GM18526 (cell line): ENCODE measurements at regions not wholly inside any gene's neighbourhood (a gene's known extent, or its start where the extent isn't known, plus 50 kb on each side); places are given as distances from the start of the nearest gene placed in this dataset.

Experiments
- POLR2A ChIP-seq: IDR thresholded peaks from 3 replicates; pipeline ENCODE4 v1.6.1; 2011; ENCODE audit not compliant: insufficient read length; ENCODE audit errors: extremely low read depth

DNA sequence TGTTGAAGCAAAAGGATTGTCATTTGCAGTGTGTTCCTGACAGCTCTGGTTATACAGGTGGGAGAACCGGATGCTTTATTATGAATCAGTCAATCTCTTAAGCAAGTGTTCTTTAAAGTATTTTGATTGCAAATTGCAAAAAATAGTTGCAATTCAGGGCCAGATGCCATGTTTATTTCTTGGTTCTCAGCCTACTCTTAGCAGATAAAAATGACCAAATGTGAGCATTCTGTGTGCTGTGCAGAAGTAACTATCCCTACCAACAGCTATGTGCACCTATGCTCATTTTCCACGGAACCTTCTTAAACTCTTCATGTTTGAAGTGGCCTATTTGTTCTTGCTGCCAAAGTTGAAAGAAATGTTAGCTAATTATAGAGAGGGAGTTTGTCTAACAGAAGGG, 262.3 kb upstream of the RASGRP1 start:
- TF ChIP-seq POLR2A: no peak

DNA sequence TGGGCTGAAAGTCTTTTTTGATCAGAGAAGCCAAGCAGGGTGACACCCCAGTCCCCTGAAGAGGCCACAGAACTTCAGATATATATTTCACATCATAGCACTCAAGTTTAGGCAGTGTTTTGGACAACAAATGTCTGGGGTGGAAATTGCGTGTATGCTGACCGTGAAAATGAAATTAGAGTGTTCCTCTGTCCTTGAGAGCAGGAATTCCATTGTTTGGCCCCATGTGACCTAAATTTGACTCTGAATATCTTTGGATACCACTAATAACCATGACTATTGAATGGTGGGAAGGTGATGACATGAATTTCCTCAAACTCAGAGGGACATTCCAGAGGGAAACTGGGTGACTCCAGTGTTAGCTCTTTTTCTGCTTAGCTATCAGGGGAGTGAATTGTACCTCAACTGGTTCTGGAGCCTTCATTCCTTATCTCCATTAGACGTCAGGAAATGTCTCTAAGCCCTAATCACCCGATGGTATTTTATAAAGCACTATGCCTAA, 263.5 kb upstream of the RASGRP1 start:
- no peak for TF ChIP-seq POLR2A

DNA sequence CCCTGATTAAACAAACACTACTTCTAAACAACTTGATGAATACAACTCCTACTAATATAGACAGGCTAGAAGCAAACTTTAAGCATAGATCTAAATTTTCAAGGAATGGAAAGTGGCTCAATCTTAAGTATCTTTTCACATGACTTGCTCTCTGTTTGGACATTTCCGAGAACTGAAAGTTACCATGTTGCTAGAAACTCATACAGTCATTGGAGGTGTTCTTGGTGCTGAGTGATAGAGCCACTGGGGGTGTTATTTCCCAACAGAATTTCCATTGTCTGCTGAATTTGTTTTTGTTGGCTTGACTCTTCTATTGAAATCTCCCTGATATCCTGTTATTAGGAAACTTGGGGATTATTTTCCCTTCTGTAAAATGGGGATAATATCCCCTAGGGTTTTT, 264.5 kb upstream of the RASGRP1 start:
- no peak for TF ChIP-seq POLR2A

DNA sequence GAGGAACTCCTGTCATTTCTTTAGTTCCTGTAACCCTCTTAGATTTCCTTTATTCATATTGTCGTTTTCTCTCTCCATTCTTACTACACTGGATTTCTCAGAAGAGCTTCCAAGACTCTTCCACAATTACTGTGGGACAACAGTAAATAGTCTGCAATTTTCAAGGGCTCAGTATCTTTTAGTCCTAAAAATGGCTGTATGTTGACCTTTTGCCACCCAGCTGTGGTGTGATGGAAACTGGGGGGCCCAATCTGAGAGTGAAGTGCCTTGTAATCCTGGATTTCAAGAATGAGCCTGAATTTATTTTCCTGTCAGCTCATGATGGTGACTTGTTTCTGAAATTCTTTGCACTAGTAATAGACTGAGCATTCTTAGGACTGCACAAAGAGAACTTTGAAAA, 277.6 kb upstream of the RASGRP1 start:
- no peak for TF ChIP-seq POLR2A

DNA sequence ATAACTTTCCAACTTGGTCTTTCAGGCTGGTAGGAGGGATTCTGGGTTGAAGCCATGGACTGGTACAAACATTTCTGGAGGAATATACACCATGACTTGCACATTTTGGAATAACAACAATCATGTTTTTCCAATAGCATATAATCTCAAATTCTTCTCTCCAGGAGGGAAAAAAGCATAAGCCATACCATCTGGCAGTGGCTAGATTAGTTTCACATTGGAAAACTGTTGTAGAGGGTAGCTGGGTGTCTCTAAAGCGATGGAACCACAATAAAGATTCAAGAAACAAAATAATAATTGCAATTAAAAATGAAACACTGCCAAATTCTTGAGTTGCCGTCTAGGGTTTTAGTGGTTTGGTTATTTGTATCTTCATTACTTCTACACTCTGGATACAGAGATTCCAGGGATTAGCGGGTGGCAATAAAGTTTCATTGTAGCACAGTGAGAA, 278.5 kb upstream of the RASGRP1 start:
- no peak for TF ChIP-seq POLR2A

DNA sequence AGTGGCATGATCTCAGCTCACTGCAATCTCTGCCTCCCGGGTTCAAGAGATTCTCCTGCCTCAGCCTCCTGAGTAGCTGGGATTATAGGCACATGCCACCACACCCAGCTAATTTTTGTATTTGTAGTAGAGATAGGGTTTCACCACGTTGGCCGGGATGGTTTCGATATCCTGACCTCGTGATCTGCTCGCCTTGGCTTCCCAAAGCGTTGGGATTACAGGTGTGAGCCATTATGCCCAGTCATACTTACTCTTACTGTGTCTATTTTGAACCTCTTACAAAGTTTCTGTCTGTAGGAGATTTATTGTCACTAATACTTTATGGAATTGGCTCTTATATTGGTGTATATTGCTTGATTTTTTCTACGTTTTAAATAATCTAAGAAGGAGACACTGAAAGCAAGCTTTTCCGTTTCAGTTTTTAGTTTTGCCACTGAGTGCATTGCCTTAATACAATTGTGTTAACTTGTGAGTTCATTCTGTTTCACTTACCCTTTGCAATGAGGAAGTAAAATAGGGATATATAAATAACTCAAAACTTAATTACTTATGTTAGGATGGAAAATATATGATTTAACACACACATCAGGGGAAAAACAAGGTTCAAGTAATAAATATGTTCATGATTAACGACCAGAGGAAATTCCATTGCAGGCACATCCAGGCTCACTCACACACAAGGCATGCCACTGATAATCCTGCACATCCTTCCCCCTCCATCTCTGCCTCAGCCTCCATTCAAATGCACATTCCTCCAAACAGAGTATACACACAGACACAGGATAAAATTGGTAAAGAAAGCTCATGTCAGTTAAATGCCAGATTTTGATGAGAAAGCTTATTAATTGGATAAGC, 279.3 kb upstream of the RASGRP1 start:
- TF ChIP-seq POLR2A: no peak

DNA sequence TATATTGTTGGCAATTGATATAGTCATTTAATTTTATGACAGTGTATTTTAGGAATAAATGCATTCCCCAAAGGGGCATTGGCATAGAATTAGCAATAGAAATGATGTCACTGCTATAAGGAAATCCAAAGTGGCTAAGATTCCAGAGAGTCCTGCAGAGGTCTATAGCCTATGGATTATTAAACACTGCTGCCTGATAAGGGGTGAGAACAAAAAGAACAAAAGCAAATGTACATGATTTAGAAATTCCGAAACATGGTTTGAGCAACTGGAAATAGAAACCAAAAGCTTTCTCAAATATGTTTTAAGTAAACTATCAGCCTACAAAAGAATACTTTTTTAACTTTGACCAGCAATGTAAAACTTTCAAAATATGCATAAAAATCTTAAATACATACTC, 280.1 kb upstream of the RASGRP1 start:
- no peak for TF ChIP-seq POLR2A

DNA sequence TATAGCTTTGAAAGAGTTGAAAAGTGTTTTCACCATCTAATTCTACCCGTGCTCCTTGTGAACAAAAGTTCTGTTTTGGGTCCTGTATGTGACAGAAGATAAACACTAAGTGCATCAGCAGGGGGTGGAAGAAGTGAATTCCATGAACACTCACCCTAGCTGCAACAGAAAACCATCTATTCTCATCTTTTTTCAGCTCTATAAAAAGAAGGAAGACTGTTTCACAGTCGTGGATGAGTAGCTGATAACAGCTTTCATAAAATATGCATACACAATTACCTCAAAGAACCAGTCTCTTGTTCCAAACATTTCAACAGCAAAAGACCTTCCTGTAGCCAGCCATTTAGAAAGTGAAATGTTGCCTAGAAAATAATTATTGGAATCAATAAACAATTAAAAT, 281.7 kb upstream of the RASGRP1 start:
- TF ChIP-seq POLR2A: no peak

DNA sequence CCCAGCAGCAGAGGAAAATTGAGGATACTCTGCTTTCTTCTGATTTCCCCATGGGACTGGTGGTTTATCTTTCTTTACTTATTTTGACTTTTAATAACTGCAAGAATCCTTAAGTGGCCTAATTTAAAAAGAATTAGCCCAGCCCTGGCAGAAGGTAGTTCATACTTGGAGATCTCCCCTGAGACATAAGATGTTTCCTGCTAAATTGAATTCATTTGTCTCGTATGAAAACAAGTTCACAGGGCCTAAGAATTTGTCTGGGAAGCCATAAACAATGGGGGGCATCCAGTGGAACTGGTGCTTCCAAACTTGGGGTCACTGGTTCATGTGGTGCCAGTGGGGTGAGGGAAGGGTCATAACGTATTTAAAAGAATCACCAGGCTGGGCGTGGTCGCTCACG, 283.1 kb upstream of the RASGRP1 start:
- TF ChIP-seq POLR2A: no peak

DNA sequence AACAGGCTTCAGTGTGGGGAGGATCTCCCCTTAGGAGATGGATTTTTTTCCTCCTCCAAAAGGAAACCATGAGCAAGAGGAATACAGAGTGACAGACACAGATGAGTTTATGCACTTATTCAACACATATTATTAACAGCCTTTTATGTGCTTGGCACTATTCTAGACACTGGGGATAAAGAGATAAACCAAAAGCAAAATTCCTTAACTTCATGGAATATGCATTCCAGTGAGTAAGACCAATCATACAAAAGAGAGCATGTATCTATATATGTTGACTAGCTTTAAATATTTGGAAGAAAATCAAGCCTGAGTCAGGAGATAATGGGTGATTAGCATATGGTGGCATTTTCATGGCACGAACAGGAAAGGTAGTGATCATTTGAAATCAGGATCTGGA, 284.4 kb upstream of the RASGRP1 start:
- no peak for TF ChIP-seq POLR2A

DNA sequence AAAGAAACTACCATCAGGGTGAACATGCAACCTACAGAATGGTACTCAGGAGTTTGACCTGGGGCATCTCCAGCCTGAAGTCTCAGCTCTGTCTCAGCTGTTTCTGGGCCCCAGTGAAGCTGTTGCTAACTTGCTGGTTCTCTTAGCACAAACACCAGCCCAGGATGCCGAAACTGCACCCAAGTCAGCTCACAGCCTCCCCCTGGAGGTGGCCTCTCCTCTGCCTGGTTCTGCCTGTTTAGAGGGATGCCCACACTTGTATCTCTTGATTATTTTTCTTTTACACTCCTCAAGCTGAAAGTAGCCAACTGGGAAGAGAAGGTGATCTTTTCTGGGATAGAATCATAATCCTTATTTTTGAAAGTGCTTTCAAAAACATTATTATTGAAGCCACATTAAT, 289.0 kb upstream of the RASGRP1 start:
- no peak for TF ChIP-seq POLR2A

DNA sequence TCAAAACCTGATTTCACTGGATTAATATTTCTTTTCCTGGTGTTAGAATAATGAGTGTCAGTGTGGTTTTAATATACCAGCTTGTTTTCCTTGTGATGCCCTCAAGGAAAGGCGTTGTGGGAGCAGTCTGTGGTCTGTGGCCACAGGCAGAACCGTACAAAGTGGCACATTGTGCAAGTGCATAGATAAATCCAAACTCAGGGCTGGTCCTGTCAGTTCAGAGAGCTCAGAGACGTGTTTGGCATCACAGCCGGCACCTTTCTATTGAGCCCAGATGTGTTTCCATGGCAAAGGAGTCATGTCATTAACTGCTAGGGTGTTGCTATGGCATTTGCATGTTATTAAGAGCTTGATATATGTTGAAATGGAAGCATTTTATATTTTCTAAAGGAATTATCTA, 289.9 kb upstream of the RASGRP1 start:
- no peak for TF ChIP-seq POLR2A

DNA sequence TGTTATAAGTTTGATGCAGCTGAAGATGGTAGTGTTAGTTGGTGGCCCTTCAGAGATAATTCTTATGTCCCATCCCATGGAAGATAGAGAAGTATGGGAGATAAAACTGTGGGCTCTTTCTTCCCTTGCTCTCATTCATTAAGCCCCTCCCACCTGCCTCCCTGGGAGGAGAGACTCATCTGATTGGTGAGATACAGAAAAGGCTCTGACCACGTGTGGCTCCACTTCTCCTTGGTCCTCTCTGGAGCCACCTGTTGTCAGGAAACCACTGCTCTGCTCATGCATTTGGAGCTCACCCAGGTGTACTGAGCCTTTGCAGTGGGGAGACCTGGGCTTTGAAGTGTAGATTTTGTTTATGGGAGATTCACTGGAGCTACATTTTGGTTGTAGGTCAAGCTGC, 293.2 kb upstream of the RASGRP1 start:
- TF ChIP-seq POLR2A: no peak

DNA sequence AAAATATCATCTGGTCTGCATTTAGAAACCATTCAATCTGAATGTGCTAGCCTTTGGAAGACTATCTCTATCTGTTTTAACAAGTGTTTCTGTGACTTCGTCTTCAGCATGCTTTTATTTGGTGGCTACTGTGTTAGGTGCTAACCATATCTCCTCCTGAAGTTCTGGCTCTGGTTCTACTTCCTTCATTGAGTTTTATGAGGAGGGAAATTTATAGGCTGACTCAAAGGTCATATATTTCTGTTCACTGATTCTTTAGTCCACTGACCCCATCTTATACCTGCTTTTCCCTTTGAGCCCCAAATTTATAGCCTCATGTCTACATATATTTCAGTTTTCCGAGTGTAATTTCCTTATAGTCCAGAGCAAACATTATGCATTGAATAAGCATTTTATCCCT, 295.0 kb upstream of the RASGRP1 start:
- TF ChIP-seq POLR2A: no peak

DNA sequence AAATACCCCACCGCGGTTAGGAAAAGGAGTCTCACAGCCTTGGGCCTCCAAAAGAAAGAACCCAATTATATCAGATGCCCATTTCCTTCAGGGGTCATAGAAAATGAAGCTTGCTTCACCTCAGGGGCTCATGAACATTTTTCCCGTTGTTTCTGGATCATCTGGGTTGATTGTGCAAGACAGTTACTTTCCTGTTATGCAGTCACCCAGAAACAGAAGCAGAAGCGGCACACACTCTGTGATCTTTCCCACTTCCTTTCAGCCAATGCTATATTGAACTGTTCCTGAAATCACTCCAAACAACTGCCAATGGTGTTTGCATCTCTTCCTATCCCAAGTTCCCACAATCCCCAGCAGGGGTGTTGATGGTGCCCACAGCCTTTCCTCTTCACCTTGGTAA, 295.6 kb upstream of the RASGRP1 start:
- no peak for TF ChIP-seq POLR2A

DNA sequence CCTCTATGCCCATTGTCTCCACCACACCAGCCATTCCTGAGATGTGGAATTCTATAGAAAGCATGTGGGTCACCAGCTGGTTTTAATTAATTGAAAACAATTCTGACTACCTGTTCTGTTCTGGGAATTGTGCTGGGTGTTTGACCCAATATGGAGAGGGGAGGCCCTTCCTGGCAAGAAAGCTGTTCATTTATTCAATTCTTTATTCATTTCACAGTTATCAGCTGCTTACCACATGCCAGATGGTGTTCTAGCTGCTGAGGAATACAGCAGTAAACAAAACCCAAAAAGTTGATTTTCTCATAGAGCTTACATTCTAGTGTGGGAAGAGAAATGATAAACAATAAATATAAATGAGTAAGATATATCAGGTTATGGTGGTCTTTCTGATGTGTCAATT, 296.1 kb upstream of the RASGRP1 start:
- no peak for TF ChIP-seq POLR2A

DNA sequence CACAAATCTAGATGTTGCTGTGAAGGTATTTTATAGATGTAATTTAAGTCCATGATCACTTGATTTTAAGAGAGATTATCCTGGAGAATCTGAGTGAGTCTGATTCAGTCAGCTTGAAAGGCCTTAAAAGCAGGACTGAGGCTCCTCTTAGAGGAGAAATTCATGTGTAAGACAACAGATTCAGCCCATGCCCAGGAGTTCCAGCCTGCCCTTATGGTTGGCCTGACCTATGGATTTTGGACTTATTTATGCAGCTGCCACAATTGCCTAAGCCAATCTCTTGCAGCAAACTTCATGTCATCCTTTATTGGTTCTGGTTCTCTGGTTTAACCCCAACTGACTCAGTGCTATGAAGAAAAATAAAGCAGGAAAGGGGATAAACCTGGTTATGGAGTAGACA, 296.5 kb upstream of the RASGRP1 start:
- no peak for TF ChIP-seq POLR2A
